ENCODE measurements at regions not wholly inside any gene's neighbourhood (a gene's known extent, or its start where the extent isn't known, plus 50 kb on each side); places are given as distances from the start of the nearest gene placed in this dataset.

DNA sequence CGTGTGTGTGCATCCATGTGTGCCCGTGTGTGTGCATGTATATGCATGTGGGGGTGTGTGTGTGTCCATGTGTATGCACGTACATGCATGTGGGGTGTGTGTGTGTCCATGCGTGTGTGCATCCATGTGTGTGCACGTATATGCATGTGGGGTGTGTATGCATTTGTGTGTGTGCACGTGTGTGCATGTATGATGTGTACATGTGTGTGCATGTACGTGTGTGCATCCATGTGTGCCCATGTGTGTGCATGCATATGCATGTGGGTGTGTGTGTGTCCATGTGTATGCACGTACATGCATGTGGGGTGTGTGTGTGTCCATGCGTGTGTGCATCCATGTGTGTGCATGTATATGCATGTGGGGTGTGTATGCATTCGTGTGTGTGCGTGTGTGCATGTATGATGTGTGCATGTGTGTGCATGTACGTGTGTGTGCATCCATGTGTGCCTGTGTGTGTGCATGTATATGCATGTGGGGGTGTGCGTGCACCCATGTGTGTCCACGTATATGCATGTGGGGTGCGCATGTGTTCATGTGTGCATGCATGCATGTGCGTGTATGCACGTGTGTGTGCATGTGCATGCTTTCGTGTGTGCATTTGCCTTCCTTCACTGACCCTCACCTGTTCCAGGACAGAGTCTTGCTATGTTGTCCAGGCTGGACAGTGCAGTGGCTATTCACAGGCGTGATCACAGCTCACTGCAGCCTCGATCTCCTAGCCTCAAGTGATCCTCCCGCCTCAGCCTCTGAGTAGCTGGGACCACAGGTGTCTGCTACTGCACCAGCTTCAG, 129.6 kb upstream of the TNRC6C start:
- TF ChIP-seq POU2F2 (IDR thresholded peaks at IDR 0.05; ENCODE audit: low read depth, low read length): no peak
- TF ChIP-seq POLR2AphosphoS5 (IDR thresholded peaks at IDR 0.05; ENCODE audit: low read depth, low read length): no peak
- TF ChIP-seq TAF1 (IDR thresholded peaks at IDR 0.05; ENCODE audit: low read depth, low read length): no peak
- no peak for TF ChIP-seq PAX5 (IDR thresholded peaks at IDR 0.05; ENCODE audit: insufficient read depth, low read length, severe bottlenecking)
- TF ChIP-seq SPI1 (IDR thresholded peaks at IDR 0.05; ENCODE audit: low read depth, low read length): no peak
- TF ChIP-seq POLR2A (IDR thresholded peaks at IDR 0.05; ENCODE audit: low read depth, low read length): no peak
- FAIRE-seq (peak; percentile 71), DNase-seq (ENCODE audit: insufficient read length, low spot score) (no peak)

DNA sequence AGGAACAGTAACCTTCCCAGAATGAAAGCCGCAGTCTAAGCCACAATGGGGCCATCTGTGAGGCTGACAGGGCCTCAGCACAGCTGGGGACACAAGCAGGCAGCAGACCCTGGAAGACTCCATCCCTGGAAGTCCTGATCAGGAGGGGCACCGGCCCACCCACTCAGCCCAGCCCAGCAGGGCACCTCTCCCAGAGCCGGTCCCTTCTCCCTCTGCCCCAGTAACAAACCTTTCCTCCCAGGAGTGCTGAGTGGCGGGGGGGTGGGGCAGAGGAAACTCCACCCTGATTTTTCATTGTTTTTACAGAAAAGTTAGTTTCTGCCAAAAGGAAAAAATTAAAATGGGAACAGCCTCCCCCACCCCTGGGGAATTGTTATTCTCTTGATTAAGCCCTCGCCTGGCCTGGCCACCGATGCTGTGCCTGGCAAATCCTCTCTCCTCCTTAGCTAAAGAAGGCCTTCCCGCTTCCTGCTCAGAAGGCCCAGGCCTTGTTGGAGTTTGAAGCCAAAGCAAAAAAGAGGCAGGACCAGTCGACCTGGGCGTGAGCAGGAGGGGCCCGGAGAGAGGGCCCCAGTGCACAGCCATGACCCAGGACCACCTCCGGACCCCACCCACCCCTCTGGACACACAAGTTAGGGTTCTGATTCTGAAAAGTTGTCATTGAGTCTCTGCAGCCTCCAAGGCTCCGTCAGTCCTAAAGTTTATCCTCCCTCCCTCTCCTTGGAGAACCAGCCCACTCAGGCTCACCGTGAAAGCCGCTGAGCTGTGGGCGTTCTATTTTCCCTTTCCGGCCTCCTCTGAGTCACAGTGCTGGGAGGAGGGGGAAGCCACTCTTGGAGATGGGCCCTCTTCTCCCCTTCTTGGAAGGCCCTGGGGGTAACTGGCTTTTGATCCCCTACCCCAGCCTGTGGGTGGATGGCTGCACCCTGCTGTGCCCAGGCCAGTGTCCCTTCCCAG, 128.4 kb upstream of the TNRC6C start:
- no peak for TF ChIP-seq TAF1 (IDR thresholded peaks at IDR 0.05; ENCODE audit: low read depth, low read length)
- no peak for TF ChIP-seq POLR2AphosphoS5 (IDR thresholded peaks at IDR 0.05; ENCODE audit: low read depth, low read length)
- no peak for TF ChIP-seq PAX5 (IDR thresholded peaks at IDR 0.05; ENCODE audit: insufficient read depth, low read length, severe bottlenecking)
- TF ChIP-seq POLR2A (IDR thresholded peaks at IDR 0.05; ENCODE audit: low read depth, low read length): no peak
- TF ChIP-seq SPI1 (IDR thresholded peaks at IDR 0.05; ENCODE audit: low read depth, low read length): no peak
- no peak for TF ChIP-seq POU2F2 (IDR thresholded peaks at IDR 0.05; ENCODE audit: low read depth, low read length)
- DNase-seq (ENCODE audit: insufficient read length, low spot score): no peak
- FAIRE-seq: no peak

DNA sequence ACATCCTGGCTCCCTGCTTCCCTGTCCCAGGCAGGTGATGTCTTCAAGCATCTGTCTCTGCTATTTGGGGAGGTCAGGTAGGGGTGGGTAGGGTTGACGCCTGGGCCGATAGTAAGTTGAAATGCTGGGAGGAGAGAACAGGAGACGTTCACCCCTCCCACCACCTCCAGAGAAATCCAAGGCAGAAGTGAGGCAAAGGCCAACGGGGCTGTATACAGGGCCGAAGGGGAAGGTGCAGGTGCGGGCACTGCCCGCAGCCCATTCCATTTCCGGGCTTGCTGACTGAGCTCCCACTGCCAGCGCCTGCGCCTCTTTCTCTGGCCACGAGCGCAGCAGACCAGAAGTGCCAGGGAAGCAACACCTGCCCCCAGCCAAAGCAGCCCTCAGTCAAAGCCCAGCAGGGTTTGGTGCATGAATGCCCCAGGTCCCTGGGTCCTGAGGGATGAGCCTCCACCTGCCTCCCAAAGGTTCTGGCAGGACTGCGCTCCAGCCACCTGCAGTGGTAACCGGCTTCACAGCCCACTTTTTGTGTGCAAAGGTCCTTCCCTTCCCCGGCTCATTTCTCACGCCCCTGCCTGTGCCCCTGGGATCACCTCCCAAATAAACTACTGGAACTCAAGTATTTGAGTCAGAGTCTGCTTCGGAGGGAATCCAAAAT, 127.6 kb upstream of the TNRC6C start:
- FAIRE-seq: no peak
- DNase-seq (ENCODE audit: insufficient read length, low spot score): no peak
- TF ChIP-seq POU2F2 (IDR thresholded peaks at IDR 0.05; ENCODE audit: low read depth, low read length) (no peak), POLR2AphosphoS5 (IDR thresholded peaks at IDR 0.05; ENCODE audit: low read depth, low read length) (no peak), PAX5 (IDR thresholded peaks at IDR 0.05; ENCODE audit: insufficient read depth, low read length, severe bottlenecking) (no peak), POLR2A (IDR thresholded peaks at IDR 0.05; ENCODE audit: low read depth, low read length) (no peak)

DNA sequence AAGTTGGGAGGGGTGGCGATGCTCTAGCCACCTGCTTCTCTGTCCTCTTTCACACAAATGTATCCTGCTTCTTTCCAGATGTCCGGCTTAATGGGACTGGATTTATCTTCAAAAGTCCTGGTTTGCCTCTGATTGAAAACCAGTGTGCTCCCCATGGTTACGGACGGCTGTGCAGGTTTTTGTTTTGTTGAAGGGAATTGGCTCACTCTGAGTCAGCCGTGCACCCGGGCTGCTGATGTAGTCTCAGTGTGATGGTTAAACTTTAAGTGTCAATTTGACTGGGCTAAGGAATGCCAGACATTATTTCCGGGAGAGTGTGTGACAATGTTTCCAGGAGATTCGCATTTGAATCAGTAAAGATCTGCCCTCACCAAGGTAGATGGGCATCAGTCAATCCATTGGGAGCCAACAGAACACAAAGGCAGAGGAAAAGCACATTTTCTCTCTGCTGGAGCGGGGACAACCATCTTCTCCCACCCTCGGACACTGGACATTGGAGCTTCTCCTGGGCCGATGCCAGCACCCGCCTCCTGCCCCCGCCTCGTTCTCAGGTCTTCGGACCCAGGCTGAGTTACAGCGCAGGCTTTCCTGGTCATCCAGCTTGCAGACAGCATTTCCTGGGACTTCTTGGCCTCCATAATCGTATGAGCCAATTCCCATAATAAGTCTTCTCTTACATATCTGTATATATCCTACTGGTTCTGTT, 126.9 kb upstream of the TNRC6C start:
- FAIRE-seq (no peak), DNase-seq (ENCODE audit: insufficient read length, low spot score) (no peak)
- no peak for TF ChIP-seq POLR2AphosphoS5 (IDR thresholded peaks at IDR 0.05; ENCODE audit: low read depth, low read length)
- no peak for TF ChIP-seq PAX5 (IDR thresholded peaks at IDR 0.05; ENCODE audit: insufficient read depth, low read length, severe bottlenecking)
- no peak for TF ChIP-seq POLR2A (IDR thresholded peaks at IDR 0.05; ENCODE audit: low read depth, low read length)
- TF ChIP-seq SPI1 (IDR thresholded peaks at IDR 0.05; ENCODE audit: low read depth, low read length): no peak

DNA sequence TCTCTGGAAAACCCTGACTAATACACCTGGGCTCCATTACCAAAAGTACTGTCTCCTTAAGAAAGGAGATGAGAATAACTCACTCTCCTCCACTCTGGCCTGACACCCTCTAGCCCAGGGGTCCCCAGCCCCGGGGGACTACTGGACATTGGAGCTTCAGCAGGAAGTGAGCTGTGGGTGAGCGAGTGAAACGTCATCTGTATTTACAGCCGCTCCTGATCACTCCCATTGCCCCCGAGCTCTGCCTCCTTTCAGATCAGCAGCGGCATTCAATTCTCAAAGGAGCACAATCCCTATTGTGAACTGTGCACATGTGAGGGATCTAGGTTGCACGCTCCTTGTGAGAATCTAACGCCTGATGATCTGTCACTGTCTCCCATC, 126.3 kb upstream of the TNRC6C start:
- TF ChIP-seq POLR2AphosphoS5 (IDR thresholded peaks at IDR 0.05; ENCODE audit: low read depth, low read length) (no peak), POLR2A (IDR thresholded peaks at IDR 0.05; ENCODE audit: low read depth, low read length) (no peak), POU2F2 (IDR thresholded peaks at IDR 0.05; ENCODE audit: low read depth, low read length) (no peak), TAF1 (IDR thresholded peaks at IDR 0.05; ENCODE audit: low read depth, low read length) (no peak), PAX5 (IDR thresholded peaks at IDR 0.05; ENCODE audit: insufficient read depth, low read length, severe bottlenecking) (no peak), SPI1 (IDR thresholded peaks at IDR 0.05; ENCODE audit: low read depth, low read length) (no peak)
- no peak for FAIRE-seq
- DNase-seq (ENCODE audit: insufficient read length, low spot score): no peak

DNA sequence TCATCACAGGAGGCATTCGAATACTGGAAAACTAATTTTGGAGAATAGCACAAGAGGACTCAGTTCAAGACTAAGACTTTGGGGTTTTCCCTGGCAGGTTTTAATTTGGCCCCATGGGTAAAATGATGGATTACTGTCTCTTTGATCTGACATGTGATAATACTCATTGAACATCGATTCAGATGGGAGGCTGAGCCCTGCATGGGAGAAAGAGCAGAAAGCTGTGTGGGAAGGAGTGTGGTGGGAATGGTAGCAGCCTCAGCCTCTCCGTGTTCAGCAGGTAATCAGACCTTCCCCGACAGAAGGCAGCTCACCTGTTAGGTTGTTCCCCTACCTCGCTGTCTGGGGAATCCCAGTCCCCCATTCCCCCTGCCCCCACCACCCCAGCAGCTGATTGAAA, 124.7 kb upstream of the TNRC6C start:
- FAIRE-seq (no peak), DNase-seq (ENCODE audit: insufficient read length, low spot score) (no peak)
- TF ChIP-seq POLR2AphosphoS5 (IDR thresholded peaks at IDR 0.05; ENCODE audit: low read depth, low read length) (no peak), PAX5 (IDR thresholded peaks at IDR 0.05; ENCODE audit: insufficient read depth, low read length, severe bottlenecking) (no peak), POLR2A (IDR thresholded peaks at IDR 0.05; ENCODE audit: low read depth, low read length) (no peak), SPI1 (IDR thresholded peaks at IDR 0.05; ENCODE audit: low read depth, low read length) (no peak), TAF1 (IDR thresholded peaks at IDR 0.05; ENCODE audit: low read depth, low read length) (no peak), POU2F2 (IDR thresholded peaks at IDR 0.05; ENCODE audit: low read depth, low read length) (no peak)

DNA sequence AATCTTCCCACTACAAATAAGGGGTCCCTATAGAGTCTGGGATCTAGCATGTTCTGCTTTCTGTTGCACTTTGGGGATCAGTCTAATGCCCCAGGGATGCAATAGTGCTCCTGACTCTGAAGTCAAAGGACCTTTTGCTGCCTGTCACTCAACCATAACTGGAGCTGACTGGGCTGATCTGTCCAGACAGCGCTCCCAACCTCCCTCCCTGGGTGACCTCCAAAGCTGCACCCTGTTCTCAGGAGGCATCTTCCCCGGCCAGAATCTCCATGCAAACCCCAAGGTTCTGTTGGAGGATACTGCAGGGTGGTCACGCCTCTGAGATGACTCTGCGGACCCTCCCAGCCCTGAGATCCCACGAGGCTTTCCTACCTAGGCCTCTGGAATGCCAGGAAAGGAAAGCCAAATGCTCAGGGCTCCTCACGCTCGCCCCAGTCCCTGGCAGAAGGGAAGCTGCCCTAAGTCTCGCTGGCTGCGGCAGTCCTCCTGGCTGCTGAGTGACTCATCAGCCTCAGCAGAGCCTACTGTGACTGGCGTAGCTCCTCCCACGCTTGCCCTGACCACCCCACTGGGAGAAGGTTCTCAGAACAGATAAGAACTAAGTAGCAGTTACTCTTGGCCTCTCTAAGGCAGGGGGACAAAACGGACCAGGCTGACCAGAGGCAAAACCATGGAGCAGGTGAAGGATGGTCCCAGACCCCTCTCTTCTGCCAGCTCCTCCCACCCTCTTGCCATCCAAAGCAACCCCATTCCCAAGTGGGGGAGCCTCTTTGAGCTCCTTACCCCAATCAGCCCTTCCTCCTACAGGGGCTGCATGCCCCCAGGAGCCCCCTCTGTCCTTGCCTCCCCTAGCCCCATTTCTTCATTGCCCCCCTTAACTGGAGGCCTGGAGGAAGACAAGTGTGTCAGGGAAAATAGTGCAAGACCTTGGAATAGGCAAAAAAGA, 124.1 kb upstream of the TNRC6C start:
- FAIRE-seq (peak; percentile 87), DNase-seq (ENCODE audit: insufficient read length, low spot score) (peak; percentile 66)

More for the DNA sequence above, 124.1 kb upstream of the TNRC6C start:
- TF ChIP-seq POLR2A (IDR thresholded peaks at IDR 0.05; ENCODE audit: low read depth, low read length) (no peak), SPI1 (IDR thresholded peaks at IDR 0.05; ENCODE audit: low read depth, low read length) (no peak), POLR2AphosphoS5 (IDR thresholded peaks at IDR 0.05; ENCODE audit: low read depth, low read length) (no peak), PAX5 (IDR thresholded peaks at IDR 0.05; ENCODE audit: insufficient read depth, low read length, severe bottlenecking) (no peak), TAF1 (IDR thresholded peaks at IDR 0.05; ENCODE audit: low read depth, low read length) (no peak), POU2F2 (IDR thresholded peaks at IDR 0.05; ENCODE audit: low read depth, low read length) (no peak)
